ENCODE measurements at regions not wholly inside any gene's neighbourhood (a gene's known extent, or its start where the extent isn't known, plus 50 kb on each side); places are given as distances from the start of the nearest gene placed in this dataset.

GRCh38 chr3:144455841-144456440, 484.3 kb downstream of the DIPK2A start:
- H3K27ac ChIP-seq (ENCODE audit: insufficient read depth, low read length), result no peak overlapping the region
- no peaks in the 10 kb centered on the region for H3K27me3 ChIP-seq (ENCODE audit: control insufficient read depth, insufficient read depth, low read length)
- TF ChIP-seq CTCF (conservative IDR thresholded peaks at IDR 0.05 in 1 of 2, IDR thresholded peaks at IDR 0.05 in 1 of 2; ENCODE audit: low read depth in 1 of 2, low read length in 2 of 2) (no peak), EZH2 (IDR thresholded peaks at IDR 0.05; ENCODE audit: low read length, missing control alignments) (no peak)
- H4K20me1 ChIP-seq (ENCODE audit: control insufficient read depth, extremely low read depth, insufficient read depth, low read length), result no peaks in the 10 kb centered on the region
- H3K9ac ChIP-seq (ENCODE audit: insufficient read depth, low read length), result no peak overlapping the region
- H3K9me3 ChIP-seq (ENCODE audit: control insufficient read depth, insufficient read depth, low read depth, low read length), result no peaks in the 10 kb centered on the region
- H2AFZ ChIP-seq (ENCODE audit: low read length), result no peak overlapping the region
- no peaks in the 10 kb centered on the region for H3K36me3 ChIP-seq (ENCODE audit: control insufficient read depth, insufficient read depth, low read length)
- no peaks in the 10 kb centered on the region for H3K4me1 ChIP-seq (ENCODE audit: control insufficient read depth, extremely low read depth, insufficient read depth, low read length)
- no peak overlapping the region for H3K4me3 ChIP-seq (replicated peaks in 1 of 4; ENCODE audit: control extremely low read depth in 1 of 4, insufficient read depth in 1 of 4, low read depth in 3 of 4, low read length in 4 of 4)
- no peak for DNase-seq (ENCODE audit: low read depth in 2 of 2)
- H3K79me2 ChIP-seq (ENCODE audit: control insufficient read depth, insufficient read depth, low read length), result no peaks in the 10 kb centered on the region
- no peak overlapping the region for H3K4me2 ChIP-seq (ENCODE audit: extremely low read depth, insufficient read depth, low read length)

GRCh38 chr3:144457758-144458157, 486.1 kb downstream of the DIPK2A start:
- TF ChIP-seq EZH2 (IDR thresholded peaks at IDR 0.05; ENCODE audit: low read length, missing control alignments) (no peak), CTCF (conservative IDR thresholded peaks at IDR 0.05 in 1 of 2, IDR thresholded peaks at IDR 0.05 in 1 of 2; ENCODE audit: low read depth in 1 of 2, low read length in 2 of 2) (no peak)
- Histone ChIP-seq H3K4me3 (replicated peaks in 1 of 4; ENCODE audit: control extremely low read depth in 1 of 4, insufficient read depth in 1 of 4, low read depth in 3 of 4, low read length in 4 of 4) (no peak overlapping the region), H3K9ac (ENCODE audit: insufficient read depth, low read length) (no peak overlapping the region), H3K4me1 (ENCODE audit: control insufficient read depth, extremely low read depth, insufficient read depth, low read length) (no peaks in the 10 kb centered on the region), H2AFZ (ENCODE audit: low read length) (no peak overlapping the region), H3K9me3 (ENCODE audit: control insufficient read depth, insufficient read depth, low read depth, low read length) (no peaks in the 10 kb centered on the region), H4K20me1 (ENCODE audit: control insufficient read depth, extremely low read depth, insufficient read depth, low read length) (no peaks in the 10 kb centered on the region), H3K27me3 (ENCODE audit: control insufficient read depth, insufficient read depth, low read length) (no peaks in the 10 kb centered on the region), H3K27ac (ENCODE audit: insufficient read depth, low read length) (no peak overlapping the region), H3K36me3 (ENCODE audit: control insufficient read depth, insufficient read depth, low read length) (no peaks in the 10 kb centered on the region), H3K4me2 (ENCODE audit: extremely low read depth, insufficient read depth, low read length) (no peak overlapping the region), H3K79me2 (ENCODE audit: control insufficient read depth, insufficient read depth, low read length) (no peaks in the 10 kb centered on the region)
- no peak for DNase-seq (ENCODE audit: low read depth in 2 of 2)

GRCh38 chr3:144458283-144458682, 486.7 kb downstream of the DIPK2A start:
- Histone ChIP-seq H3K4me3 (replicated peaks in 1 of 4; ENCODE audit: control extremely low read depth in 1 of 4, insufficient read depth in 1 of 4, low read depth in 3 of 4, low read length in 4 of 4) (no peak overlapping the region), H3K4me1 (ENCODE audit: control insufficient read depth, extremely low read depth, insufficient read depth, low read length) (no peaks in the 10 kb centered on the region), H4K20me1 (ENCODE audit: control insufficient read depth, extremely low read depth, insufficient read depth, low read length) (no peaks in the 10 kb centered on the region), H3K4me2 (ENCODE audit: extremely low read depth, insufficient read depth, low read length) (no peak overlapping the region), H3K27me3 (ENCODE audit: control insufficient read depth, insufficient read depth, low read length) (no peaks in the 10 kb centered on the region), H3K36me3 (ENCODE audit: control insufficient read depth, insufficient read depth, low read length) (no peaks in the 10 kb centered on the region), H2AFZ (ENCODE audit: low read length) (no peak overlapping the region), H3K27ac (ENCODE audit: insufficient read depth, low read length) (no peak overlapping the region), H3K9me3 (ENCODE audit: control insufficient read depth, insufficient read depth, low read depth, low read length) (no peaks in the 10 kb centered on the region), H3K9ac (ENCODE audit: insufficient read depth, low read length) (no peak overlapping the region), H3K79me2 (ENCODE audit: control insufficient read depth, insufficient read depth, low read length) (no peaks in the 10 kb centered on the region)
- no peak for DNase-seq (ENCODE audit: low read depth in 2 of 2)
- TF ChIP-seq EZH2 (IDR thresholded peaks at IDR 0.05; ENCODE audit: low read length, missing control alignments) (no peak), CTCF (conservative IDR thresholded peaks at IDR 0.05 in 1 of 2, IDR thresholded peaks at IDR 0.05 in 1 of 2; ENCODE audit: low read depth in 1 of 2, low read length in 2 of 2) (no peak)
